Activated CD4-positive, alpha-beta T cell treated with anti-CD3 and anti-CD28 coated beads for 36 hours (primary cell): ENCODE measurements at regions not wholly inside any gene's neighbourhood (a gene's known extent, or its start where the extent isn't known, plus 50 kb on each side); places are given as distances from the start of the nearest gene placed in this dataset.

Source experiments
- ATAC-seq: fragments of 200-7000 bp; cut with Tn5 transposase; one replicate; pipeline ENCODE4 v1.10.0; 2021; ENCODE audit warnings: mild to moderate bottlenecking, moderate library complexity
- CTCF ChIA-PET: fragments of 350-600 bp; sonication (Branson Sonifier 250); formaldehyde crosslinking; loops from one replicate; lab custom pipeline; 2021; ENCODE audit warnings: antibody characterized with exemption; lab: Charles Lee
- POLR2A ChIA-PET: fragments of 350-600 bp; sonication (Branson Sonifier 250); formaldehyde crosslinking; loops from one replicate; lab custom pipeline; 2021; ENCODE audit warnings: antibody characterized with exemption, inconsistent platforms; lab: Charles Lee
- DNase-seq: peaks from one replicate; pipeline ENCODE4 v3.0.0-alpha.2; 2020
- H3K27ac Mint-ChIP-seq: one replicate; pipeline ENCODE4 v1.8.0; 2021; ENCODE audit warnings: mixed read lengths
- H3K27me3 Mint-ChIP-seq: one replicate; pipeline ENCODE4 v1.8.0; 2021; ENCODE audit warnings: mixed read lengths
- H3K36me3 Mint-ChIP-seq: one replicate; pipeline ENCODE4 v1.8.0; 2021; ENCODE audit warnings: low read depth, mixed read lengths
- H3K4me1 Mint-ChIP-seq: one replicate; pipeline ENCODE4 v1.8.0; 2021; ENCODE audit warnings: mixed read lengths
- H3K4me3 Mint-ChIP-seq: one replicate; pipeline ENCODE4 v1.8.0; 2021; ENCODE audit warnings: mild to moderate bottlenecking, moderate library complexity, mixed read lengths
- H3K9me3 Mint-ChIP-seq: one replicate; pipeline ENCODE4 v1.8.0; 2021; ENCODE audit warnings: low read depth, mixed read lengths
- intact Hi-C, 2 experiments: fragments of 100-400 bp; cut with DNase I in 1 of 2; cut with micrococcal nuclease in 1 of 2; formaldehyde crosslinking; loops; one replicate each; pipeline versions ENCODE4 v1.14.2 to v1.15.1; 2022 to 2024; cut with DNase I, micrococcal nuclease

GRCh38 chr5:73266925-73267765 is 94.2 kb downstream of the TMEM174 start:
- intact Hi-C loops = no loop called here
- Mint-ChIP-seq H3K27ac (no peak overlapping the region), H3K4me3 (no peak overlapping the region), H3K36me3 (no peaks in the 10 kb centered on the region), H3K27me3 (peaks cover 34% of the 10 kb centered on the region), H3K4me1 (no peaks in the 10 kb centered on the region), H3K9me3 (no peaks in the 10 kb centered on the region)
- ChIA-PET CTCF (no interaction called here), POLR2A (interaction anchor here (0.5 kb wide), 1 partner anchor 185 kb away, joined by 5 read pairs; no protein-coding TSS in a partner anchor)
- DNase-seq = no peak
- no peak for ATAC-seq

- Mint-ChIP-seq H3K4me1 (no peaks in the 10 kb centered on the region), H3K4me3 (no peak overlapping the region), H3K36me3 (no peaks in the 10 kb centered on the region), H3K27me3 (peaks cover 35% of the 10 kb centered on the region), H3K9me3 (no peaks in the 10 kb centered on the region), H3K27ac (no peak overlapping the region)
- CTCF ChIA-PET = interaction anchor here (0.7 kb wide), 1 partner anchor 11 kb away, joined by 3 read pairs; no protein-coding TSS in a partner anchor
- ATAC-seq (no peak), DNase-seq (no peak)
- intact Hi-C loops = no loop called here
- POLR2A ChIA-PET = no interaction called here
These were observed 93.3 kb downstream of the TMEM174 start for GRCh38 chr5:73266176-73266738.

GRCh38 chr5:73265641-73266040 is 92.6 kb downstream of the TMEM174 start:
- H3K4me1 Mint-ChIP-seq = no peaks in the 10 kb centered on the region
- H3K27me3 Mint-ChIP-seq = peaks cover 36% of the 10 kb centered on the region
- no peak overlapping the region for H3K4me3 Mint-ChIP-seq
- H3K9me3 Mint-ChIP-seq = no peaks in the 10 kb centered on the region
- POLR2A ChIA-PET = no interaction called here
- intact Hi-C loops = no loop called here
- ATAC-seq = no peak
- H3K27ac Mint-ChIP-seq = no peak overlapping the region
- CTCF ChIA-PET = no interaction called here
- no peaks in the 10 kb centered on the region for H3K36me3 Mint-ChIP-seq
- DNase-seq = no peak

- no peaks in the 10 kb centered on the region for H3K9me3 Mint-ChIP-seq
- CTCF ChIA-PET = interaction anchor here (0.6 kb wide), 1 partner anchor 522 kb away, joined by 4 read pairs; no protein-coding TSS in a partner anchor
- POLR2A ChIA-PET = no interaction called here
These were observed 91.6 kb downstream of the TMEM174 start for GRCh38 chr5:73264631-73265030.

GRCh38 chr5:73263001-73263710 is 90.2 kb downstream of the TMEM174 start:
- intact Hi-C loops = no loop called here
- no peak for ATAC-seq

More at GRCh38 chr5:73264631-73265030, 91.6 kb downstream of the TMEM174 start:
- intact Hi-C loops = no loop called here
- H3K27me3 Mint-ChIP-seq = peaks cover 33% of the 10 kb centered on the region
- no peak for DNase-seq
- no peak overlapping the region for H3K27ac Mint-ChIP-seq
- no peaks in the 10 kb centered on the region for H3K36me3 Mint-ChIP-seq
- no peak overlapping the region for H3K4me3 Mint-ChIP-seq
- no peak for ATAC-seq
- no peaks in the 10 kb centered on the region for H3K4me1 Mint-ChIP-seq

GRCh38 chr5:73256862-73257261 is 83.9 kb downstream of the TMEM174 start:
- Mint-ChIP-seq H3K27ac (no peak overlapping the region), H3K36me3 (no peaks in the 10 kb centered on the region), H3K27me3 (peaks cover 45% of the 10 kb centered on the region), H3K4me3 (no peak overlapping the region), H3K4me1 (no peaks in the 10 kb centered on the region), H3K9me3 (no peaks in the 10 kb centered on the region)
- ChIA-PET CTCF (no interaction called here), POLR2A (no interaction called here)
- ATAC-seq = no peak
- DNase-seq = no peak
- intact Hi-C loops = no loop called here

More at GRCh38 chr5:73263001-73263710, 90.2 kb downstream of the TMEM174 start:
- Mint-ChIP-seq H3K36me3 (no peaks in the 10 kb centered on the region), H3K9me3 (no peaks in the 10 kb centered on the region), H3K4me1 (no peaks in the 10 kb centered on the region), H3K27me3 (peaks cover 37% of the 10 kb centered on the region), H3K4me3 (no peak overlapping the region), H3K27ac (no peak overlapping the region)
- DNase-seq = no peak
- CTCF ChIA-PET = no interaction called here
- POLR2A ChIA-PET = no interaction called here

- peaks cover 45% of the 10 kb centered on the region for H3K27me3 Mint-ChIP-seq
- ChIA-PET POLR2A (no interaction called here), CTCF (no interaction called here)
- ATAC-seq (no peak), DNase-seq (no peak)
- intact Hi-C loops = no loop called here
- no peak overlapping the region for H3K4me3 Mint-ChIP-seq
- no peak overlapping the region for H3K27ac Mint-ChIP-seq
- no peaks in the 10 kb centered on the region for H3K9me3 Mint-ChIP-seq
- no peaks in the 10 kb centered on the region for H3K4me1 Mint-ChIP-seq
- no peaks in the 10 kb centered on the region for H3K36me3 Mint-ChIP-seq
These were observed 83.5 kb downstream of the TMEM174 start for GRCh38 chr5:73256462-73256861.

GRCh38 chr5:73256012-73256411 is 83.0 kb downstream of the TMEM174 start:
- CTCF ChIA-PET = interaction anchor here (0.7 kb wide), 1 partner anchor 116 kb away, joined by 3 read pairs; no protein-coding TSS in a partner anchor
- Mint-ChIP-seq H3K36me3 (no peaks in the 10 kb centered on the region), H3K27ac (no peak overlapping the region), H3K4me1 (no peaks in the 10 kb centered on the region), H3K9me3 (no peaks in the 10 kb centered on the region), H3K27me3 (peaks cover 46% of the 10 kb centered on the region), H3K4me3 (no peak overlapping the region)
- intact Hi-C loops = no loop called here
- DNase-seq = no peak
- ATAC-seq = no peak
- POLR2A ChIA-PET = no interaction called here

- no peaks in the 10 kb centered on the region for H3K4me1 Mint-ChIP-seq
- H3K36me3 Mint-ChIP-seq = no peaks in the 10 kb centered on the region
- ChIA-PET POLR2A (interaction anchor here (0.7 kb wide), 1 partner anchor 900 kb away, joined by 4 read pairs; no protein-coding TSS in a partner anchor), CTCF (no interaction called here)
- DNase-seq = no peak
- peaks cover 46% of the 10 kb centered on the region for H3K27me3 Mint-ChIP-seq
- intact Hi-C loops = no loop called here
- H3K9me3 Mint-ChIP-seq = no peaks in the 10 kb centered on the region
- ATAC-seq = no peak
- H3K4me3 Mint-ChIP-seq = no peak overlapping the region
- H3K27ac Mint-ChIP-seq = no peak overlapping the region
These were observed 81.6 kb downstream of the TMEM174 start for GRCh38 chr5:73254642-73255041.

- Mint-ChIP-seq H3K9me3 (no peaks in the 10 kb centered on the region), H3K4me1 (no peaks in the 10 kb centered on the region), H3K27ac (no peak overlapping the region), H3K36me3 (no peaks in the 10 kb centered on the region), H3K4me3 (no peak overlapping the region), H3K27me3 (peaks cover 48% of the 10 kb centered on the region)
- CTCF ChIA-PET = interaction anchor here (0.6 kb wide), 2 partner anchors 108 to 494 kb away, joined by 3 read pairs; no protein-coding TSS in a partner anchor
- no peak for ATAC-seq
- no peak for DNase-seq
- POLR2A ChIA-PET = no interaction called here
- intact Hi-C loops = no loop called here
These were observed 80.2 kb downstream of the TMEM174 start for GRCh38 chr5:73253047-73253660.

- ATAC-seq (no peak), DNase-seq (no peak)
- ChIA-PET CTCF (interaction anchor here (0.6 kb wide), 1 partner anchor 1596 kb away, joined by 3 read pairs; no protein-coding TSS in a partner anchor), POLR2A (no interaction called here)
- no peak overlapping the region for H3K27ac Mint-ChIP-seq
- H3K4me3 Mint-ChIP-seq = no peak overlapping the region
- no peaks in the 10 kb centered on the region for H3K9me3 Mint-ChIP-seq
- intact Hi-C loops = no loop called here
- no peaks in the 10 kb centered on the region for H3K36me3 Mint-ChIP-seq
- no peaks in the 10 kb centered on the region for H3K4me1 Mint-ChIP-seq
- H3K27me3 Mint-ChIP-seq = peaks cover 56% of the 10 kb centered on the region
These were observed 77.7 kb downstream of the TMEM174 start for GRCh38 chr5:73250645-73251044.
